Activated naive CD8-positive, alpha-beta T cell treated with anti-CD3 and anti-CD28 coated beads for 36 hours (primary cell): ENCODE measurements at regions not wholly inside any gene's neighbourhood (a gene's known extent, or its start where the extent isn't known, plus 50 kb on each side); places are given as distances from the start of the nearest gene placed in this dataset.

Source experiments
- DNase-seq: peaks from one replicate; pipeline ENCODE4 v3.0.0; 2021
- H3K27ac Mint-ChIP-seq: one replicate; pipeline ENCODE4 v1.8.0; 2022; ENCODE audit warnings: mild to moderate bottlenecking, moderate library complexity, mixed read lengths
- H3K27me3 Mint-ChIP-seq: one replicate; pipeline ENCODE4 v1.8.0; 2022; ENCODE audit warnings: mild to moderate bottlenecking, mixed read lengths
- H3K36me3 Mint-ChIP-seq: one replicate; pipeline ENCODE4 v1.8.0; 2021; ENCODE audit warnings: mild to moderate bottlenecking, mixed read lengths
- H3K4me1 Mint-ChIP-seq: one replicate; pipeline ENCODE4 v1.8.0; 2021; ENCODE audit warnings: mixed read lengths
- H3K4me3 Mint-ChIP-seq: one replicate; pipeline ENCODE4 v1.8.0; 2022; ENCODE audit warnings: mild to moderate bottlenecking, moderate library complexity, mixed read lengths
- H3K9me3 Mint-ChIP-seq: one replicate; pipeline ENCODE4 v1.8.0; 2022; ENCODE audit warnings: mixed read lengths

GRCh38 chr13:105572401-105572800 is 963.1 kb downstream of the EFNB2 start:
- Mint-ChIP-seq H3K4me3 (no peak overlapping the region), H3K27ac (no peak overlapping the region), H3K9me3 (no peaks in the 10 kb centered on the region), H3K27me3 (no peaks in the 10 kb centered on the region), H3K36me3 (no peaks in the 10 kb centered on the region), H3K4me1 (no peaks in the 10 kb centered on the region)
- no peak for DNase-seq

GRCh38 chr13:105569816-105570215 is 965.6 kb downstream of the EFNB2 start:
- Mint-ChIP-seq H3K27me3 (no peaks in the 10 kb centered on the region), H3K36me3 (no peaks in the 10 kb centered on the region), H3K4me1 (no peaks in the 10 kb centered on the region), H3K27ac (no peak overlapping the region), H3K9me3 (no peaks in the 10 kb centered on the region), H3K4me3 (no peak overlapping the region)
- no peak for DNase-seq

- Mint-ChIP-seq H3K4me3 (no peak overlapping the region), H3K36me3 (no peaks in the 10 kb centered on the region), H3K27me3 (no peaks in the 10 kb centered on the region), H3K4me1 (no peaks in the 10 kb centered on the region), H3K9me3 (no peaks in the 10 kb centered on the region), H3K27ac (no peak overlapping the region)
- DNase-seq, result no peak
Measured at GRCh38 chr13:105567951-105568525, 967.4 kb downstream of the EFNB2 start.

GRCh38 chr13:105565136-105565727 is 970.2 kb downstream of the EFNB2 start:
- no peak for DNase-seq
- H3K4me1 Mint-ChIP-seq, result no peaks in the 10 kb centered on the region
- no peak overlapping the region for H3K27ac Mint-ChIP-seq
- no peak overlapping the region for H3K4me3 Mint-ChIP-seq
- H3K36me3 Mint-ChIP-seq, result no peaks in the 10 kb centered on the region
- no peaks in the 10 kb centered on the region for H3K9me3 Mint-ChIP-seq
- H3K27me3 Mint-ChIP-seq, result no peaks in the 10 kb centered on the region

- Mint-ChIP-seq H3K4me3 (no peak overlapping the region), H3K36me3 (no peaks in the 10 kb centered on the region), H3K27me3 (peaks cover 4% of the 10 kb centered on the region), H3K27ac (peak overlapping the region; percentile 42), H3K9me3 (no peaks in the 10 kb centered on the region), H3K4me1 (no peaks in the 10 kb centered on the region)
- DNase-seq, result peak; percentile 9
Measured at GRCh38 chr13:105552078-105552477, 983.4 kb downstream of the EFNB2 start.

- Mint-ChIP-seq H3K4me3 (no peak overlapping the region), H3K27me3 (no peaks in the 10 kb centered on the region), H3K4me1 (peaks cover 4% of the 10 kb centered on the region), H3K36me3 (no peaks in the 10 kb centered on the region), H3K27ac (no peak overlapping the region), H3K9me3 (peaks cover 1% of the 10 kb centered on the region)
- no peak for DNase-seq
Measured at GRCh38 chr13:105547851-105548250, 987.6 kb downstream of the EFNB2 start.

- Mint-ChIP-seq H3K27me3 (no peaks in the 10 kb centered on the region), H3K36me3 (no peaks in the 10 kb centered on the region), H3K4me1 (peaks cover 4% of the 10 kb centered on the region), H3K9me3 (peaks cover 1% of the 10 kb centered on the region), H3K27ac (no peak overlapping the region), H3K4me3 (no peak overlapping the region)
- DNase-seq, result no peak
Measured at GRCh38 chr13:105545811-105546210, 989.7 kb downstream of the EFNB2 start.

GRCh38 chr13:105543742-105544141 is 991.7 kb downstream of the EFNB2 start:
- Mint-ChIP-seq H3K27me3 (no peaks in the 10 kb centered on the region), H3K27ac (no peak overlapping the region), H3K4me1 (peaks cover 4% of the 10 kb centered on the region), H3K4me3 (no peak overlapping the region), H3K36me3 (no peaks in the 10 kb centered on the region), H3K9me3 (peaks cover 1% of the 10 kb centered on the region)
- DNase-seq, result no peak

- Mint-ChIP-seq H3K4me3 (no peak overlapping the region), H3K9me3 (peaks cover 1% of the 10 kb centered on the region), H3K27ac (no peak overlapping the region), H3K27me3 (no peaks in the 10 kb centered on the region), H3K36me3 (no peaks in the 10 kb centered on the region), H3K4me1 (peaks cover 4% of the 10 kb centered on the region)
- DNase-seq, result no peak
Measured at GRCh38 chr13:105541565-105541964, 993.9 kb downstream of the EFNB2 start.

GRCh38 chr13:105538346-105538745 is 997.1 kb downstream of the EFNB2 start:
- no peak for DNase-seq
- Mint-ChIP-seq H3K27me3 (no peaks in the 10 kb centered on the region), H3K4me3 (no peak overlapping the region), H3K4me1 (peaks cover under 1% of the 10 kb centered on the region), H3K9me3 (no peaks in the 10 kb centered on the region), H3K36me3 (no peaks in the 10 kb centered on the region), H3K27ac (no peak overlapping the region)

GRCh38 chr13:105537113-105537512 is 998.3 kb downstream of the EFNB2 start:
- Mint-ChIP-seq H3K36me3 (no peaks in the 10 kb centered on the region), H3K4me3 (no peak overlapping the region), H3K27ac (no peak overlapping the region), H3K4me1 (no peaks in the 10 kb centered on the region), H3K27me3 (no peaks in the 10 kb centered on the region), H3K9me3 (no peaks in the 10 kb centered on the region)
- DNase-seq, result no peak

GRCh38 chr13:105530468-105530867 is 1005.0 kb downstream of the EFNB2 start:
- H3K9me3 Mint-ChIP-seq, result no peaks in the 10 kb centered on the region
- no peaks in the 10 kb centered on the region for H3K36me3 Mint-ChIP-seq
- H3K4me1 Mint-ChIP-seq, result no peaks in the 10 kb centered on the region
- no peak overlapping the region for H3K27ac Mint-ChIP-seq
- no peak overlapping the region for H3K4me3 Mint-ChIP-seq
- DNase-seq, result no peak
- H3K27me3 Mint-ChIP-seq, result peaks cover 7% of the 10 kb centered on the region

- Mint-ChIP-seq H3K4me1 (no peaks in the 10 kb centered on the region), H3K27ac (no peak overlapping the region), H3K9me3 (no peaks in the 10 kb centered on the region), H3K36me3 (no peaks in the 10 kb centered on the region), H3K4me3 (no peak overlapping the region), H3K27me3 (peaks cover 7% of the 10 kb centered on the region)
- no peak for DNase-seq
Measured at GRCh38 chr13:105527127-105527526, 1008.3 kb downstream of the EFNB2 start.

- Mint-ChIP-seq H3K4me1 (no peaks in the 10 kb centered on the region), H3K27ac (no peak overlapping the region), H3K4me3 (no peak overlapping the region), H3K27me3 (no peaks in the 10 kb centered on the region), H3K36me3 (no peaks in the 10 kb centered on the region), H3K9me3 (no peaks in the 10 kb centered on the region)
- no peak for DNase-seq
Measured at GRCh38 chr13:105519771-105520170, 1015.7 kb downstream of the EFNB2 start.

GRCh38 chr13:105518086-105518485 is 1017.4 kb downstream of the EFNB2 start:
- DNase-seq, result no peak
- H3K27ac Mint-ChIP-seq, result no peak overlapping the region
- H3K36me3 Mint-ChIP-seq, result no peaks in the 10 kb centered on the region
- H3K4me3 Mint-ChIP-seq, result no peak overlapping the region
- no peaks in the 10 kb centered on the region for H3K4me1 Mint-ChIP-seq
- H3K27me3 Mint-ChIP-seq, result no peaks in the 10 kb centered on the region
- H3K9me3 Mint-ChIP-seq, result no peaks in the 10 kb centered on the region

- no peak overlapping the region for H3K27ac Mint-ChIP-seq
Measured at GRCh38 chr13:105514401-105514800, 1021.1 kb downstream of the EFNB2 start.

More at GRCh38 chr13:105514401-105514800, 1021.1 kb downstream of the EFNB2 start:
- Mint-ChIP-seq H3K9me3 (no peaks in the 10 kb centered on the region), H3K4me1 (no peaks in the 10 kb centered on the region), H3K4me3 (no peak overlapping the region), H3K27me3 (no peaks in the 10 kb centered on the region), H3K36me3 (no peaks in the 10 kb centered on the region)
- DNase-seq, result no peak
